Tibial nerve (tissue), 4 donors: ENCODE measurements at regions not wholly inside any gene's neighbourhood (a gene's known extent, or its start where the extent isn't known, plus 50 kb on each side); places are given as distances from the start of the nearest gene placed in this dataset.

Experiments
- DNase-seq, 2 donors: peaks; one replicate each; pipeline ENCODE4 v3.0.0-alpha.2; 2019; ENCODE audit warnings: low spot score in 2 of 2
- H3K27ac ChIP-seq, 4 donors: fragments of 200-600 bp; sonication (generic) in 3 of 4; one replicate each; pipeline ENCODE4 v1.5.1; 2017 to 2019; ENCODE audit warnings: mild to moderate bottlenecking in 1 of 4
- H3K27me3 ChIP-seq, 2 donors: fragments of 200-600 bp; sonication (generic) in 1 of 2; one replicate each; pipeline versions ENCODE4 v1.5.1 to v1.6.0; 2017 to 2019
- H3K36me3 ChIP-seq, 3 donors: fragments of 200-600 bp; sonication (generic); one replicate each; pipeline ENCODE4 v1.5.1; 2018 to 2019
- H3K4me1 ChIP-seq, 4 donors: fragments of 200-600 bp; sonication (generic) in 3 of 4; one replicate each; pipeline ENCODE4 v1.5.1; 2017 to 2019
- H3K4me3 ChIP-seq, 4 donors: fragments of 200-600 bp; sonication (generic) in 3 of 4; one replicate each; pipeline ENCODE4 v1.5.1; 2017 to 2019; ENCODE audit warnings: mild to moderate bottlenecking in 1 of 4, moderate library complexity in 1 of 4
- H3K9me3 ChIP-seq, 4 donors: fragments of 200-600 bp; sonication (generic) in 3 of 4; one replicate each; pipeline ENCODE4 v1.5.1; 2017 to 2019
- EP300 ChIP-seq, 2 donors: sonication (generic); formaldehyde crosslinking; IDR thresholded peaks; one replicate each; pipeline ENCODE4 v1.6.1; 2017; ENCODE audit warnings: antibody characterized with exemption in 2 of 2, mild to moderate bottlenecking in 1 of 2
- POLR2A ChIP-seq, 2 donors: fragments of 450-650 bp; IDR thresholded peaks; one replicate each; pipeline ENCODE4 v1.6.1; 2017; ENCODE audit warnings: antibody characterized with exemption in 2 of 2, mild to moderate bottlenecking in 2 of 2, moderate library complexity in 2 of 2
- WGBS, 2 donors: methylation state at CpG; one replicate each; pipeline ENCODE4 v1.1.5; 2018; 5-methylcytosine and 5-hydroxymethylcytosine counted together
- TF ChIP-seq, protein P1 (sequence below), 5 experiments: fragments of 200-600 bp in 3 of 5; fragments of 450-650 bp in 2 of 5; sonication (generic) in 3 of 5; IDR thresholded peaks; one replicate each; pipeline ENCODE4 v1.5.1; 2016 to 2019; ENCODE audit warnings: antibody characterized with exemption in 5 of 5, mild to moderate bottlenecking in 3 of 5, moderate library complexity in 2 of 5

DNA sequence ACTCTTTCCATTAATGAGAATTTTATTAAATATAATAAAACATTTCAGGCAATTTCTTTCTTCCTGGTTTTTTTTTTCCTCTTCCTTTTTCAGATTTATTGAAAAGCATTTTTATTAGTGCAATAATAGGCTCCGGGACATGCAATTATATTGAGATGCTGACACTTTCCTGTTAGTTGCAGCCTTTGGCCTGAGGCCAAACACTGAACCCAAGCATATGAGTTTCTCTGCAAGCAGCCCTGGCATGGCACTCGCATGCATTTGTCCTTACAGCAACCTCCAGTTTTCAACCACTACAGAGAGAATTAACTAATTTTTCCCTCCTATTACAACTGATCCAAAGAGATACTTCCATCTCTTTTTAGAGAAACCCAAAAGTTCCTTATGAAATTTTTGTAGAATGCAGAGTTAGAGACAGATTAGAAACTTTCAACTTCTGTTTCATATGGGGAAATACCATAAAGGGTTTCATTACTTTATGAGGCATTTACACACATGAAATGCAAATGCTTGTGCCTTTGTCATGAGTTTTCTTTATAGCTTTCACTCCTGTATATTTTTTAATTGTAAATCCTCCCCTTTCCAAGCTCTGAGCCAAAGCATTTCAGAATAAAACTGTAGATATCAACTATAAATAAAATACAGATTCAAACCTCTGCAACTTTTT lies 183.0 kb downstream of the CETN3 start:
- 41 to 51% methylated on average over 2 of the region's 2 CpGs for WGBS, 2 donors
- H3K27me3 ChIP-seq: no peaks in the 10 kb centered on the region
- H3K4me3 ChIP-seq: no peak overlapping the region
- H3K27ac ChIP-seq: no peak overlapping the region
- H3K4me1 ChIP-seq: peaks cover 0 to 9% (median 6%) of the 10 kb centered on the region in 4 donors
- no peaks in the 10 kb centered on the region for H3K9me3 ChIP-seq
- DNase-seq: no peak
- H3K36me3 ChIP-seq: no peaks in the 10 kb centered on the region
- TF ChIP-seq POLR2A (IDR thresholded peaks at IDR 0.05) (no peak), EP300 (IDR thresholded peaks at IDR 0.05) (no peak)
- TF ChIP-seq, protein P1, sequence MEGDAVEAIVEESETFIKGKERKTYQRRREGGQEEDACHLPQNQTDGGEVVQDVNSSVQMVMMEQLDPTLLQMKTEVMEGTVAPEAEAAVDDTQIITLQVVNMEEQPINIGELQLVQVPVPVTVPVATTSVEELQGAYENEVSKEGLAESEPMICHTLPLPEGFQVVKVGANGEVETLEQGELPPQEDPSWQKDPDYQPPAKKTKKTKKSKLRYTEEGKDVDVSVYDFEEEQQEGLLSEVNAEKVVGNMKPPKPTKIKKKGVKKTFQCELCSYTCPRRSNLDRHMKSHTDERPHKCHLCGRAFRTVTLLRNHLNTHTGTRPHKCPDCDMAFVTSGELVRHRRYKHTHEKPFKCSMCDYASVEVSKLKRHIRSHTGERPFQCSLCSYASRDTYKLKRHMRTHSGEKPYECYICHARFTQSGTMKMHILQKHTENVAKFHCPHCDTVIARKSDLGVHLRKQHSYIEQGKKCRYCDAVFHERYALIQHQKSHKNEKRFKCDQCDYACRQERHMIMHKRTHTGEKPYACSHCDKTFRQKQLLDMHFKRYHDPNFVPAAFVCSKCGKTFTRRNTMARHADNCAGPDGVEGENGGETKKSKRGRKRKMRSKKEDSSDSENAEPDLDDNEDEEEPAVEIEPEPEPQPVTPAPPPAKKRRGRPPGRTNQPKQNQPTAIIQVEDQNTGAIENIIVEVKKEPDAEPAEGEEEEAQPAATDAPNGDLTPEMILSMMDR (IDR thresholded peaks at IDR 0.05): no peak

DNA sequence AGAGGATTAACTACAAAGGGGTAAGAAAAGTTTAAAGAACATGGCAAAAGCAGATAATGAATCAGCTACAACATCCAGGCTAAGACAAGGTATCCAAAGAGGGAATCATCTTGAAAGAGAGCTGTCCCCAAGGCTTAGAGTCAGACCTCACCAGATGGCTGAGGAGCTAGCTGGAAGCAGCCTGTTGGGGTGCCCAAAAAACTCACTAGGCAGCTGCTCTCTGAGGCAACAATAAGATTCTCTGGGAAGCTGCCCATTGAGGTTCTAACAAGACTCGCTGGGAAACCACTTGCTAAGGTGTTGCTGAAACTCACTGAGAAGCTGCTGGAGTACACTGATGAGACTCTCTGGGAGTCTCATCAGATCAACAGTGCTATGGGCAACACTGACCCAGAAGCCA lies 185.2 kb downstream of the CETN3 start:
- Histone ChIP-seq H3K9me3 (no peaks in the 10 kb centered on the region), H3K27ac (no peak overlapping the region), H3K4me1 (peaks cover 0 to 9% (median 6%) of the 10 kb centered on the region in 4 donors), H3K36me3 (no peaks in the 10 kb centered on the region), H3K27me3 (no peaks in the 10 kb centered on the region), H3K4me3 (no peak overlapping the region)
- TF ChIP-seq POLR2A (IDR thresholded peaks at IDR 0.05): no peak
- TF ChIP-seq, protein P1 (IDR thresholded peaks at IDR 0.05): no peak
- no peak for TF ChIP-seq EP300 (IDR thresholded peaks at IDR 0.05)
- no peak for DNase-seq
- WGBS, 2 donors: 93 to 100% methylated on average over 1 of the region's 1 CpG

DNA sequence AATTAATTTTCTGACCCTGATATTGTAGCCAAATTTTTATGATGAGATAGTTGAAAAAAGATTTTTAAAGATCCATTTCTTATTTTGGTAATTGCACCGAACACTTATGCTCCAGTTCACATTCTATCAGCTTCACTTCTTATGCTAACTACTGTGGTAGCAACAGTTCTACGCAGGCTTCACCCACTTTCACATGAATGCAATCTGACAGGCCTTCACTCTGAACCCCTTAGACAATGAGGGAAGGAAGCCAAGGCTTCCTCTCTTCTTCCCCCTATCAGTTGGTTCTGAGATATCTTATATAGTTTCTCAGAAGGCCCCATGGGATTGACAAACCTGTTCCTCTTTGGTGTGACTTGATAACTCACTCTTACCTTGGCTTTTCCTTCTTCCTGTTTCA lies 185.8 kb downstream of the CETN3 start:
- Histone ChIP-seq H3K4me3 (no peak overlapping the region), H3K27ac (no peak overlapping the region), H3K27me3 (no peaks in the 10 kb centered on the region), H3K9me3 (no peaks in the 10 kb centered on the region), H3K4me1 (peaks cover 0 to 9% (median 6%) of the 10 kb centered on the region in 4 donors), H3K36me3 (no peaks in the 10 kb centered on the region)
- no peak for DNase-seq
- TF ChIP-seq, protein P1 (IDR thresholded peaks at IDR 0.05): no peak
- TF ChIP-seq POLR2A (IDR thresholded peaks at IDR 0.05): no peak
- TF ChIP-seq EP300 (IDR thresholded peaks at IDR 0.05): no peak
- 88 to 89% methylated on average over 2 of the region's 2 CpGs for WGBS, 2 donors

DNA sequence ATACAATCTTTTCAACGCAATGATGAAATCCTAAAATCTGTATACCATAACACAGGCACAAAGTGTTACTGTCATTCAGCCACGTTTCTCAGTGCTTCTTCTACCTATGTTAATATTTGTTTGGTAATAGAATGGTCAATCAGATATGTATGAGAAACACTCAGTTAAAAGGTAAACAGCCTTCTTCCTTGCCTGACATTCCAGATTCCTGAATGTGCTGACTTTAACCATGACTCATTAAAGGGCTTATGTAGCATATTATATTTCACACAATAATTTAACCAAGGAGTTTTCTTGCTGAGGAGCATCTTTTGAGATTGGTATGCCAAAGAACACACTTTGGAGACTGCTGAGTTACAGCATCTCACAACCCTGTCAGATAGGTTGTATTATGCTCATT lies 187.6 kb downstream of the CETN3 start:
- whole genome bisulfite sequencing, 2 donors: 71 to 74% methylated on average over 2 of the region's 2 CpGs

DNA sequence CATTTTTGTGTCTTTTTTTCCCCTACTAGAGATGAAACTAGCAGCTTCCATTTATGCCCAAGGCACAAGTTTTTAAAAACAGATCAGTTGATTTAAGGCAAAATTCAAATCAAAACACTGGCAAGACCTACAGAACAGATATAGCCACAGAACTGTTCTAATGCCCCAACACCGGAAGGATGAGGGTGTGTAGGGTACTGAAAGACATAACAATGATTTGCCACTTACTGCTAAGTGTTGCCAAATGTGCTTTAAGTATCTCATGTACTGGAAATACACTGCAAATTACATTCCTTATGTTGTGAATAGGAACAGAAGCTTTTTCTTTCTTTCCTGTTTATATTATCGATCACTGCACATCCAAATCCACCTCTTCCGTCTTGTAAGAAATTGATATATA lies 189.0 kb downstream of the CETN3 start:
- Histone ChIP-seq H3K9me3 (no peaks in the 10 kb centered on the region), H3K4me1 (no peaks in the 10 kb centered on the region), H3K27ac (no peak overlapping the region), H3K4me3 (no peak overlapping the region), H3K36me3 (no peaks in the 10 kb centered on the region), H3K27me3 (no peaks in the 10 kb centered on the region)
- WGBS, 2 donors: 80 to 83% methylated on average over 3 of the region's 3 CpGs
- DNase-seq: no peak
- TF ChIP-seq POLR2A (IDR thresholded peaks at IDR 0.05) (no peak), EP300 (IDR thresholded peaks at IDR 0.05) (no peak)
- TF ChIP-seq, protein P1 (IDR thresholded peaks at IDR 0.05): no peak

More for the DNA sequence above, 187.6 kb downstream of the CETN3 start:
- Histone ChIP-seq H3K9me3 (no peaks in the 10 kb centered on the region), H3K27me3 (no peaks in the 10 kb centered on the region), H3K27ac (no peak overlapping the region), H3K36me3 (no peaks in the 10 kb centered on the region), H3K4me3 (no peak overlapping the region), H3K4me1 (no peaks in the 10 kb centered on the region)
- DNase-seq: no peak
- no peak for TF ChIP-seq EP300 (IDR thresholded peaks at IDR 0.05)
- TF ChIP-seq POLR2A (IDR thresholded peaks at IDR 0.05): no peak
- TF ChIP-seq, protein P1 (IDR thresholded peaks at IDR 0.05): no peak
